OCI-LY1 (cell line): ENCODE measurements at regions not wholly inside any gene's neighbourhood (a gene's known extent, or its start where the extent isn't known, plus 50 kb on each side); places are given as distances from the start of the nearest gene placed in this dataset.

Experiments
- CTCF ChIP-seq: fragments of 200-600 bp; sonication (generic), shearing (Covaris generic); IDR thresholded peaks from 2 replicates; pipeline ENCODE4 v1.5.1; 2017; ENCODE audit warnings: mild to moderate bottlenecking, antibody characterized with exemption, low read length, moderate library complexity, mixed read lengths
- EZH2 ChIP-seq: fragments of 200-600 bp; sonication (generic), shearing (Covaris generic); IDR thresholded peaks from 2 replicates; pipeline ENCODE4 v1.8.0; 2017; ENCODE audit warnings: borderline replicate concordance, mixed run types, mild to moderate bottlenecking, antibody characterized with exemption, low read length, moderate library complexity, mixed read lengths

GRCh38 chr5:138626333-138626944, 51.2 kb upstream of the HSPA9 start:
- TF ChIP-seq EZH2 (no peak), CTCF (no peak)
